Fibroblast of the aortic adventitia (primary cell): ENCODE measurements at regions not wholly inside any gene's neighbourhood (a gene's known extent, or its start where the extent isn't known, plus 50 kb on each side); places are given as distances from the start of the nearest gene placed in this dataset.
A peak's percentile ranks its signal among the peaks of the same experiment; 100 is the strongest.

Source experiments
- DNase-seq: peaks from one replicate; pipeline ENCODE4 v3.0.0-alpha.2; 2010; ENCODE audit warnings: low read depth
- H3K4me3 ChIP-seq: 2 replicates; pipeline ENCODE4 v1.5.1; 2011; ENCODE audit warnings: low read depth, mild to moderate bottlenecking, control low read depth, low read length, moderate library complexity
- CTCF ChIP-seq: IDR thresholded peaks from 2 replicates; pipeline ENCODE4 v1.5.1; 2011; ENCODE audit warnings: mild to moderate bottlenecking, low read length, control low read depth, inconsistent platforms; ENCODE audit not compliant: insufficient read depth

DNA sequence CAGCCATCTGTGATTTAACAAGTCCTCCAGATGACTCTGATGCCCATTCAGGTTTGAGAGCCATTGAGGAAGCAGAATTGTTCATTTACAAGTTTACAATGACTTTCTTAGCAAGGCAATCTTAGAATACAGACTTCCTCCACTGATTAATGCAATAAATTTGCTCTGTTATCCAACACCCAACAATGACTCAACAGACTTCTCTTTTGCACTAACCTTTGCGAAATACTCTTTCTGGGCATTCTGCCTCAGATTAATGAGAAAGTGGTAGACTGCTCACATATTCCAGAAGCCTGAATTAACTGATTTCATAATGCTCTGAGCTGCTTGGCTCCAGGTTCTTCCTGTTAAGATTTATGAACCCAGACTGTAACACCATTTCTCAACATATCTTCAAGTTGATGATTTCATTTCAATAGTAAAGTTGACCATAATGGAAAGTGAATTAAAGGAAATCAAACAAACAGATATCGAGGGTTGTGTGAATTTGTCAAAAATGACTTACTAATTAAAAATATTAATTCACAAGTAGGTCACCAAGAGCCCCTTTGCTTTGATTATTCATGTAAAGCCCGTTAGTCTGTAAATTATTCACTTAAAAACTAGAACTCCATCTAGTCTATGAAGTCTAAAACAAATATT, 70.5 kb upstream of the BLID start:
- DNase-seq, result peak; percentile 100
- H3K4me3 ChIP-seq, result no peak overlapping the region
- TF ChIP-seq CTCF, result no peak

- H3K4me3 ChIP-seq, result no peak overlapping the region
- TF ChIP-seq CTCF, result no peak
- DNase-seq, result peak; percentile 56
These were observed 67.9 kb upstream of the BLID start for GRCh38 chr11:122183933-122184332.

DNA sequence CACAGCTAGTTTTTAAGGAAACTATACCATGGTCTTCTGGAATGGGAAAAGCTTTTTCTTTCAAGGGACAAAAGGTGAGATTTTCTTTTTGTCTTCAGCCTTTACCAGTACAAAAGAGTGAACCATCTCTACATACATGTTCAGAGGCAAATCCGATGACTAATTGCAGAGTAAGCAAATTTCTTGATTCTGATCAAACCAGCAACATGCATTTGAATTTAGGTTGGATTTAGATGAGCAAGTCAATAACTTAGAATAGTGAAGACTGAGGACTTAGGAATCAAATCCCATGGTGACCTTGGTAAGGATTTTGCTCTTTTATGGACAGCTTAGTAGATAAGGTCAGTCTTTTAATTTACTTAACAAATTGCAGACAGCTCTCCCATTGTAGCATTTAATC, 65.9 kb upstream of the BLID start:
- no peak for DNase-seq
- no peak for TF ChIP-seq CTCF
- no peak overlapping the region for H3K4me3 ChIP-seq

- H3K4me3 ChIP-seq, result no peak overlapping the region
- DNase-seq, result peak; percentile 48
- no peak for TF ChIP-seq CTCF
These were observed 65.4 kb upstream of the BLID start for GRCh38 chr11:122181372-122181771.

DNA sequence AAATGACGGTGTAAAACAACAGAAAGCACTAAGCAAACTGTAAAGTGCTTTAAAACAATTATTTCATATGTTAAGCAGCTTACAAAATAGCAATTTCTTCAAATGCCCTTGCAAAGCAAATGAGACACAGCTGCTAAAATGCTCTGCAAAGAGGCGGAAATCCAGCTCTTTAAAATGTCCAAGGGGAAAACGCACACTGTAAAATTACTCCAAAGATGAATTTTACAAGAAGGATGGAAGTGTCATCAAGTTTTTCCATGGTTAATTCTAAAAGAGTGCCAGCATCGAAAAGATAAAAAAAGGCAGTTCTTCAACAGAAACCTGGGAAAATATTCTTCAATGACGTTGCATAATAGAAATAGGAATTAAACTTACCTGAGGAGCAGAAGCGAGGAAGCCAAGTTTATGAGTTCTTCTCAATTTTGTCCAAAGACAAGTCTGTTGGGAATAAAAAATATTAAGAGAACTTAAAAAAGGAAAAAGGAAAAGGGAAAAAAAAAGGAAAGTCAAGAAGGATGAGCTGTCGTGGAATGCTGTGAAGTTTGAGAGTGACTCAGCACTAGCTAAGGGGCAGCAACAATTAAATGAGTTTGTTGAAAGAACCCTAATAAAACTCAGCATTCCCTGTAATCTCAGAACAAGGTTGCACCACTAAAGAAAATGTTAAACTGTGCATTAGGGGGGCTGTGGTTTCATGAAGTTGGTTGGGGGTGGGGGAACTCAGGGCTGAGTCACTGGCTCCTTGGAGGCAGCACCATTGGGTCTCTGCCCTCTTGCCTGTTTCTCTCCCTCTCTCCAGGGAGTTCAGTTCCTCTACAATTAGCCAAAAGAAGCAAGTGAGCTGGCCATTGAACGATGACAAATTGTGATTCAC, 64.2 kb upstream of the BLID start:
- peak overlapping the region; percentile 75 for H3K4me3 ChIP-seq
- DNase-seq, result peak; percentile 97
- no peak for TF ChIP-seq CTCF

GRCh38 chr11:122178795-122179194, 62.8 kb upstream of the BLID start:
- peak overlapping the region; percentile 75 for H3K4me3 ChIP-seq
- peak; percentile 44 for DNase-seq
- TF ChIP-seq CTCF, result no peak
